Osteoblast (primary cell): ENCODE measurements at regions not wholly inside any gene's neighbourhood (a gene's known extent, or its start where the extent isn't known, plus 50 kb on each side); places are given as distances from the start of the nearest gene placed in this dataset.

Experiments
- DNase-seq: peaks from one replicate; pipeline ENCODE4 v3.0.0; 2011; ENCODE audit warnings: low spot score, mixed read lengths; ENCODE audit not compliant: insufficient read length; ENCODE audit errors: missing footprints
- H2AFZ ChIP-seq: 2 replicates; pipeline ENCODE4 v1.6.0; 2011; ENCODE audit warnings: mild to moderate bottlenecking, low read length
- H3K27ac ChIP-seq: 2 replicates; pipeline ENCODE4 v1.5.1; 2011; ENCODE audit warnings: mild to moderate bottlenecking, low read depth, low read length, moderate library complexity
- H3K27me3 ChIP-seq: 2 replicates; pipeline ENCODE4 v1.6.0; 2012; ENCODE audit warnings: mild to moderate bottlenecking, control low read depth, inconsistent platforms, low read length, moderate library complexity; ENCODE audit not compliant: insufficient read depth
- H3K36me3 ChIP-seq: 2 replicates; pipeline ENCODE4 v1.5.1; 2011; ENCODE audit warnings: mild to moderate bottlenecking, low read length, control low read depth, moderate library complexity; ENCODE audit not compliant: insufficient read depth
- H3K4me1 ChIP-seq: 2 replicates; pipeline ENCODE4 v1.5.1; 2011; ENCODE audit warnings: mild to moderate bottlenecking, low read length, control low read depth, moderate library complexity; ENCODE audit not compliant: insufficient read depth
- H3K4me2 ChIP-seq: 2 replicates; pipeline ENCODE4 v1.6.0; 2011; ENCODE audit warnings: mild to moderate bottlenecking, low read length; ENCODE audit not compliant: insufficient read depth
- H3K4me3 ChIP-seq: fragments of 200-600 bp; sonication (generic); 3 replicates; pipeline ENCODE4 v1.5.1; 2012; ENCODE audit warnings: mild to moderate bottlenecking, low read length, inconsistent platforms; ENCODE audit not compliant: insufficient read depth
- H3K79me2 ChIP-seq: 2 replicates; pipeline ENCODE4 v1.6.0; 2012; ENCODE audit warnings: mild to moderate bottlenecking, low read length, control low read depth, inconsistent platforms; ENCODE audit not compliant: insufficient read depth
- H3K9me3 ChIP-seq: 2 replicates; pipeline ENCODE4 v1.5.1; 2011; ENCODE audit warnings: low read depth, low read length, control low read depth
- H4K20me1 ChIP-seq: 2 replicates; pipeline ENCODE4 v1.6.0; 2012; ENCODE audit warnings: mild to moderate bottlenecking, low read length, control low read depth; ENCODE audit not compliant: insufficient read depth
- CTCF ChIP-seq: IDR thresholded peaks from 2 replicates; pipeline ENCODE4 v1.5.1; 2011; ENCODE audit warnings: mild to moderate bottlenecking, low read depth, low read length, moderate library complexity; ENCODE audit errors: extremely low read depth

DNA sequence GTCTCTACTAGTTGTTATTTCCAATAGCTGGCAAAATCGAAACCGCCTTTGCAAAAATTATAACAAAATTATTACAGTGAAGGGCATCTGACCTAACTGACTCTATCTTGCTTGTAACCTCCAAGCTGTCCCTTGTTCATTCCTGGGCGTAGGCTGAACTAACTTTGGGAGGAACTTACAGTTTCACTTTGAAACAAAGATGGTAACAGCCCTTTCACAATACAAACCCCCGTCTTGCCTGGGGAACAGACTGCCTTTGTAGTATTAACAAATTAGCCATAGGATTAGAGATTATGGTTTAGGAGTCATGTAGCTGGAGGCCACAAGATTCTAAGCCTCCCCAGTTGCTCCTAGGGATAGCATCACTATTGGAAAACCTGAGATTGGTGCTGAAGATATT lies 131.6 kb upstream of the HSD17B12 start:
- peaks cover 39% of the 10 kb centered on the region for H3K27me3 ChIP-seq
- no peaks in the 10 kb centered on the region for H4K20me1 ChIP-seq
- no peak for DNase-seq
- H3K4me1 ChIP-seq: no peaks in the 10 kb centered on the region
- no peaks in the 10 kb centered on the region for H3K9me3 ChIP-seq
- H2AFZ ChIP-seq: no peak overlapping the region
- no peaks in the 10 kb centered on the region for H3K36me3 ChIP-seq
- no peaks in the 10 kb centered on the region for H3K79me2 ChIP-seq
- no peak overlapping the region for H3K4me2 ChIP-seq
- no peak overlapping the region for H3K27ac ChIP-seq
- TF ChIP-seq CTCF: no peak
- H3K4me3 ChIP-seq: no peak overlapping the region

GRCh38 chr11:43549624-43550023 lies 130.9 kb upstream of the HSD17B12 start:
- no peak overlapping the region for H3K4me2 ChIP-seq
- no peak overlapping the region for H2AFZ ChIP-seq
- H3K79me2 ChIP-seq: no peaks in the 10 kb centered on the region
- no peaks in the 10 kb centered on the region for H4K20me1 ChIP-seq
- H3K4me1 ChIP-seq: no peaks in the 10 kb centered on the region
- peaks cover 46% of the 10 kb centered on the region for H3K27me3 ChIP-seq
- no peak for DNase-seq
- no peaks in the 10 kb centered on the region for H3K9me3 ChIP-seq
- TF ChIP-seq CTCF: no peak
- H3K4me3 ChIP-seq: no peak overlapping the region
- no peak overlapping the region for H3K27ac ChIP-seq
- no peaks in the 10 kb centered on the region for H3K36me3 ChIP-seq

- DNase-seq: no peak
- H3K9me3 ChIP-seq: no peaks in the 10 kb centered on the region
- no peaks in the 10 kb centered on the region for H3K79me2 ChIP-seq
- H4K20me1 ChIP-seq: no peaks in the 10 kb centered on the region
- H3K27me3 ChIP-seq: peaks cover 51% of the 10 kb centered on the region
- H3K4me1 ChIP-seq: no peaks in the 10 kb centered on the region
- TF ChIP-seq CTCF: no peak
- no peak overlapping the region for H3K4me3 ChIP-seq
- H3K27ac ChIP-seq: no peak overlapping the region
- no peak overlapping the region for H2AFZ ChIP-seq
- no peaks in the 10 kb centered on the region for H3K36me3 ChIP-seq
- H3K4me2 ChIP-seq: no peak overlapping the region
Measured at GRCh38 chr11:43550714-43551113, 129.8 kb upstream of the HSD17B12 start.

- no peaks in the 10 kb centered on the region for H3K36me3 ChIP-seq
- H3K4me2 ChIP-seq: no peak overlapping the region
- no peaks in the 10 kb centered on the region for H4K20me1 ChIP-seq
- H3K4me1 ChIP-seq: peaks cover 4% of the 10 kb centered on the region
- H3K27me3 ChIP-seq: peaks cover 64% of the 10 kb centered on the region
- no peak for DNase-seq
- H3K27ac ChIP-seq: no peak overlapping the region
- H3K9me3 ChIP-seq: no peaks in the 10 kb centered on the region
- no peak overlapping the region for H3K4me3 ChIP-seq
- no peaks in the 10 kb centered on the region for H3K79me2 ChIP-seq
- H2AFZ ChIP-seq: no peak overlapping the region
- TF ChIP-seq CTCF: no peak
Measured at GRCh38 chr11:43554148-43554473, 126.4 kb upstream of the HSD17B12 start.
